K562 (cell line): ENCODE measurements at regions not wholly inside any gene's neighbourhood (a gene's known extent, or its start where the extent isn't known, plus 50 kb on each side); places are given as distances from the start of the nearest gene placed in this dataset.

Source experiments
- ATAC-seq: fragments of 200-7000 bp; cut with Tn5 transposase; 3 replicates; pipeline ENCODE4 v1.9.1; 2020; ENCODE audit warnings: moderate library complexity
- BruUV-seq: library from RNA; stranded (reverse); fragments of 400-500 nt; replicated peaks from 2 replicates; lab custom pipeline; 2021; lab: Mats Ljungman, UMichigan
- CTCF ChIA-PET: fragments of 300-600 bp; formaldehyde crosslinking; extraction: SDS; loops from one replicate; lab custom pipeline; 2021; ENCODE audit warnings: low intra/inter-chr PET ratio; lab: Yijun Ruan, JAX
- POLR2A ChIA-PET: fragments of 300-600, 350-650 bp; sonication (Branson Sonifier 250); formaldehyde crosslinking; extraction: SDS; loops from one replicate; lab custom pipeline; 2021; ENCODE audit warnings: antibody characterized with exemption, inconsistent platforms; lab: Yijun Ruan, JAX
- DNase-seq, 4 experiments: peaks; one replicate each; pipeline versions ENCODE4 v3.0.0 to v3.0.0-alpha.2; 2011 to 2018; ENCODE audit warnings: low spot score in 3 of 4, mixed read lengths in 3 of 4; ENCODE audit errors: extremely low read depth in 1 of 4
- FAIRE-seq: peaks from 2 replicates; lab custom pipeline; 2011; peaks lifted over from hg19 to GRCh38; lab: Jason Lieb, UNC
- H2AFZ ChIP-seq: 2 replicates; pipeline ENCODE4 v1.6.0; 2011; ENCODE audit warnings: low read depth, low read length, control low read depth, inconsistent platforms
- H3K27ac ChIP-seq: fragments of 200-600 bp; 3 replicates; pipeline ENCODE4 v1.8.0; 2011; ENCODE audit warnings: low read depth, mild to moderate bottlenecking, control low read depth, inconsistent platforms, low read length, moderate library complexity, mixed read lengths; ENCODE audit errors: extremely low read depth
- H3K27me3 ChIP-seq, 2 experiments: fragments of 300-600 bp in 1 of 2; 2 replicates in 1 of 2; 3 replicates in 1 of 2; pipeline versions ENCODE4 v1.6.0 to v1.8.0; 2011; ENCODE audit warnings: inconsistent platforms in 2 of 2, low read length in 2 of 2, mild to moderate bottlenecking in 1 of 2, mixed read lengths in 1 of 2, moderate library complexity in 1 of 2; ENCODE audit not compliant: control insufficient read depth in 2 of 2, insufficient read depth in 2 of 2
- H3K36me3 ChIP-seq: fragments of 300-600 bp; 3 replicates; pipeline ENCODE4 v1.8.0; 2011; ENCODE audit warnings: mild to moderate bottlenecking, low read length, inconsistent platforms; ENCODE audit not compliant: control insufficient read depth, insufficient read depth
- H3K4me1 ChIP-seq, 2 experiments: fragments of 200-600 bp in 1 of 2; replicated peaks in 1 of 2; 2 replicates in 1 of 2; 3 replicates in 1 of 2; pipeline versions ENCODE4 v1.5.1 to v1.8.0; 2011; ENCODE audit warnings: inconsistent platforms in 2 of 2, low read length in 2 of 2, mild to moderate bottlenecking in 1 of 2, mixed read lengths in 1 of 2, moderate library complexity in 1 of 2; ENCODE audit not compliant: control insufficient read depth in 2 of 2, insufficient read depth in 2 of 2
- H3K4me2 ChIP-seq: 2 replicates; pipeline ENCODE4 v1.6.1; 2011; ENCODE audit warnings: low read length, control low read depth, inconsistent platforms, mixed read lengths; ENCODE audit not compliant: insufficient read depth
- H3K4me3 ChIP-seq: fragments of 200-600 bp; sonication (generic), shearing (Covaris generic); 2 replicates; pipeline ENCODE4 v1.5.1; 2016; ENCODE audit warnings: control low read depth, inconsistent platforms
- H3K79me2 ChIP-seq: fragments of 200-600 bp; 3 replicates; pipeline ENCODE4 v1.8.0; 2011; ENCODE audit warnings: low read length, inconsistent platforms; ENCODE audit not compliant: control insufficient read depth, insufficient read depth
- H3K9ac ChIP-seq, 2 experiments: 2 replicates each; pipeline versions ENCODE4 v1.6.0 to v1.6.1; 2011; ENCODE audit warnings: low read depth in 2 of 2, low read length in 2 of 2, control low read depth in 1 of 2, inconsistent platforms in 1 of 2, mild to moderate bottlenecking in 1 of 2, mixed read lengths in 1 of 2; ENCODE audit not compliant: insufficient read depth in 1 of 2
- H3K9me1 ChIP-seq: one replicate; pipeline ENCODE4 v1.6.0; 2011; ENCODE audit warnings: inconsistent platforms, mild to moderate bottlenecking, low read length, moderate library complexity; ENCODE audit not compliant: control insufficient read depth, insufficient read depth
- H3K9me3 ChIP-seq: replicated peaks from 2 replicates; pipeline ENCODE4 v1.5.1; 2011; ENCODE audit warnings: low read depth, low read length, inconsistent platforms; ENCODE audit not compliant: control insufficient read depth, insufficient read depth
- H4K20me1 ChIP-seq: replicated peaks from 2 replicates; pipeline ENCODE4 v1.6.1; 2011; ENCODE audit warnings: low read length, inconsistent platforms, mixed read lengths; ENCODE audit not compliant: control insufficient read depth, insufficient read depth
- HDAC1 ChIP-seq, 2 experiments: fragments of 450-650 bp; IDR thresholded peaks; 2 replicates each; pipeline ENCODE4 v1.6.1; 2016 to 2017; ENCODE audit warnings: inconsistent platforms in 1 of 2, mild to moderate bottlenecking in 1 of 2, moderate library complexity in 1 of 2
- HDAC6 ChIP-seq: IDR thresholded peaks from 2 replicates; pipeline ENCODE4 v1.6.1; 2012; ENCODE audit warnings: low read depth, mild to moderate bottlenecking, control low read depth, inconsistent platforms, low read length, moderate library complexity
- RUNX1 ChIP-seq: sonication (generic); IDR thresholded peaks from 2 replicates; pipeline ENCODE4 v1.6.1; 2016; ENCODE audit warnings: antibody characterized with exemption, low read depth
- STAG1 ChIP-seq: sonication (generic); formaldehyde crosslinking; IDR thresholded peaks from 2 replicates; pipeline ENCODE4 v1.5.0; 2020; ENCODE audit warnings: missing genetic modification reagents, borderline replicate concordance
- ZNF165 ChIP-seq: fragments of 250-450 bp; sonication (Bioruptor Pico); IDR thresholded peaks from 2 replicates; pipeline ENCODE4 v1.4.0; 2020; ENCODE audit warnings: borderline replicate concordance
- ZNF586 ChIP-seq: fragments of 450-650 bp; formaldehyde crosslinking; conservative IDR thresholded peaks from 2 replicates; pipeline ENCODE4 v1.4.0; 2020; ENCODE audit warnings: mild to moderate bottlenecking, moderate library complexity
- WGBS: fragments of 100-300 bp; shearing (Covaris generic); methylation state at CpG from one replicate; pipeline ENCODE4 v1.1.6; 2016; ENCODE audit warnings: low coverage, mixed read lengths; ENCODE audit not compliant: insufficient coverage; ENCODE audit errors: missing lambda C conversion rate; 5-methylcytosine and 5-hydroxymethylcytosine counted together
- in situ Hi-C: fragments of 300-500 bp; cut with MboI; formaldehyde crosslinking; loops from 4 replicates; pipeline ENCODE4 v1.15.0; 2018; ENCODE audit warnings: inconsistent platforms, mixed read lengths
- intact Hi-C: fragments of 100-400 bp; cut with micrococcal nuclease; formaldehyde crosslinking; loops from 2 replicates; pipeline ENCODE4 v1.14.2; 2022
- TF ChIP-seq, protein P1 (sequence below): sonication (generic); IDR thresholded peaks from 2 replicates; pipeline ENCODE4 v1.6.1; 2016

DNA sequence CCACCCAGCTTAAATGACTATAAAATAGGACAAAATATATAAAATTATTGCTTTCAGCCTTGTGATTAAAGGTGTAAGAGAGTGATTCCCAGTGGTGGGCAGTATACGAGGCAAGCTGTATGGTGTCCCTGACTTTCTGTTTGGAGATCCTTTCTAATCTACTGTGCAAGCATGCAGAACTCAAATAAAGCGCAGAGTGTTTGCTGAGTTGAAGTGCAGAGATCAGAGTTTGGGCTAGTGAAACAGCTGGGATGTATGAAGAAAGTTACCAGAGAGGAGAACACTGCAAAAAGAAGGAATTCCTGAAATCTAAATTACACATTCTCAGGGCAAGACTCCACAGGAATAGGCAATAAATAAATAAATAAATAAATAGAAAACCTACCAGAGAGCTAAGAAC is 218.5 kb upstream of the TLL1 start:
- Histone ChIP-seq H3K9me3 (no peaks in the 10 kb centered on the region), H3K27me3 (no peaks in the 10 kb centered on the region), H2AFZ (no peak overlapping the region), H3K79me2 (no peaks in the 10 kb centered on the region), H3K27ac (no peak overlapping the region), H3K36me3 (no peaks in the 10 kb centered on the region), H3K9me1 (no peaks in the 10 kb centered on the region), H4K20me1 (no peaks in the 10 kb centered on the region), H3K9ac (no peak overlapping the region), H3K4me2 (no peak overlapping the region), H3K4me3 (no peak overlapping the region), H3K4me1 (no peaks in the 10 kb centered on the region)
- FAIRE-seq (no peak), DNase-seq (no peak), ATAC-seq (no peak)
- BruUV-seq, result no TSS peak
- CTCF ChIA-PET, result no interaction called here
- POLR2A ChIA-PET, result no interaction called here
- WGBS, result 0% methylated on average over 2 of the region's 2 CpGs
- intact Hi-C loops (no loop called here), in situ Hi-C loops (no loop called here)
- TF ChIP-seq, protein P1, sequence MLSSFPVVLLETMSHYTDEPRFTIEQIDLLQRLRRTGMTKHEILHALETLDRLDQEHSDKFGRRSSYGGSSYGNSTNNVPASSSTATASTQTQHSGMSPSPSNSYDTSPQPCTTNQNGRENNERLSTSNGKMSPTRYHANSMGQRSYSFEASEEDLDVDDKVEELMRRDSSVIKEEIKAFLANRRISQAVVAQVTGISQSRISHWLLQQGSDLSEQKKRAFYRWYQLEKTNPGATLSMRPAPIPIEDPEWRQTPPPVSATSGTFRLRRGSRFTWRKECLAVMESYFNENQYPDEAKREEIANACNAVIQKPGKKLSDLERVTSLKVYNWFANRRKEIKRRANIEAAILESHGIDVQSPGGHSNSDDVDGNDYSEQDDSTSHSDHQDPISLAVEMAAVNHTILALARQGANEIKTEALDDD, result no peak
- no peak for TF ChIP-seq HDAC1 (IDR thresholded peaks at IDR 0.05)
- no peak for TF ChIP-seq ZNF165 (CRISPR knock-in tag)
- TF ChIP-seq RUNX1, result no peak
- TF ChIP-seq STAG1 (CRISPR knock-in tag), result no peak
- TF ChIP-seq HDAC6, result no peak
- TF ChIP-seq ZNF586 (CRISPR knock-in tag), result no peak
